K562 (cell line): ENCODE measurements at regions not wholly inside any gene's neighbourhood (a gene's known extent, or its start where the extent isn't known, plus 50 kb on each side); places are given as distances from the start of the nearest gene placed in this dataset.
A peak's percentile ranks its signal among the peaks of the same experiment; 100 is the strongest.

Experiments
- ATAC-seq: fragments of 200-7000 bp; cut with Tn5 transposase; 3 replicates; pipeline ENCODE4 v1.9.1; 2020; ENCODE audit warnings: moderate library complexity
- BruUV-seq: library from RNA; stranded (reverse); fragments of 400-500 nt; replicated peaks from 2 replicates; lab custom pipeline; 2021; lab: Mats Ljungman, UMichigan
- CTCF ChIA-PET: fragments of 300-600 bp; formaldehyde crosslinking; extraction: SDS; loops from one replicate; lab custom pipeline; 2021; ENCODE audit warnings: low intra/inter-chr PET ratio; lab: Yijun Ruan, JAX
- POLR2A ChIA-PET: fragments of 300-600, 350-650 bp; sonication (Branson Sonifier 250); formaldehyde crosslinking; extraction: SDS; loops from one replicate; lab custom pipeline; 2021; ENCODE audit warnings: antibody characterized with exemption, inconsistent platforms; lab: Yijun Ruan, JAX
- DNase-seq, 4 experiments: peaks; one replicate each; pipeline versions ENCODE4 v3.0.0 to v3.0.0-alpha.2; 2011 to 2018; ENCODE audit warnings: low spot score in 3 of 4, mixed read lengths in 3 of 4; ENCODE audit errors: extremely low read depth in 1 of 4
- FAIRE-seq: peaks from 2 replicates; lab custom pipeline; 2011; peaks lifted over from hg19 to GRCh38; lab: Jason Lieb, UNC
- H2AFZ ChIP-seq: 2 replicates; pipeline ENCODE4 v1.6.0; 2011; ENCODE audit warnings: low read depth, low read length, control low read depth, inconsistent platforms
- H3K27ac ChIP-seq: fragments of 200-600 bp; 3 replicates; pipeline ENCODE4 v1.8.0; 2011; ENCODE audit warnings: low read depth, mild to moderate bottlenecking, control low read depth, inconsistent platforms, low read length, moderate library complexity, mixed read lengths; ENCODE audit errors: extremely low read depth
- H3K27me3 ChIP-seq, 2 experiments: fragments of 300-600 bp in 1 of 2; 2 replicates in 1 of 2; 3 replicates in 1 of 2; pipeline versions ENCODE4 v1.6.0 to v1.8.0; 2011; ENCODE audit warnings: inconsistent platforms in 2 of 2, low read length in 2 of 2, mild to moderate bottlenecking in 1 of 2, mixed read lengths in 1 of 2, moderate library complexity in 1 of 2; ENCODE audit not compliant: control insufficient read depth in 2 of 2, insufficient read depth in 2 of 2
- H3K36me3 ChIP-seq: fragments of 300-600 bp; 3 replicates; pipeline ENCODE4 v1.8.0; 2011; ENCODE audit warnings: mild to moderate bottlenecking, low read length, inconsistent platforms; ENCODE audit not compliant: control insufficient read depth, insufficient read depth
- H3K4me1 ChIP-seq, 2 experiments: fragments of 200-600 bp in 1 of 2; replicated peaks in 1 of 2; 2 replicates in 1 of 2; 3 replicates in 1 of 2; pipeline versions ENCODE4 v1.5.1 to v1.8.0; 2011; ENCODE audit warnings: inconsistent platforms in 2 of 2, low read length in 2 of 2, mild to moderate bottlenecking in 1 of 2, mixed read lengths in 1 of 2, moderate library complexity in 1 of 2; ENCODE audit not compliant: control insufficient read depth in 2 of 2, insufficient read depth in 2 of 2
- H3K4me2 ChIP-seq: 2 replicates; pipeline ENCODE4 v1.6.1; 2011; ENCODE audit warnings: low read length, control low read depth, inconsistent platforms, mixed read lengths; ENCODE audit not compliant: insufficient read depth
- H3K4me3 ChIP-seq: fragments of 200-600 bp; sonication (generic), shearing (Covaris generic); 2 replicates; pipeline ENCODE4 v1.5.1; 2016; ENCODE audit warnings: control low read depth, inconsistent platforms
- H3K79me2 ChIP-seq: fragments of 200-600 bp; 3 replicates; pipeline ENCODE4 v1.8.0; 2011; ENCODE audit warnings: low read length, inconsistent platforms; ENCODE audit not compliant: control insufficient read depth, insufficient read depth
- H3K9ac ChIP-seq, 2 experiments: 2 replicates each; pipeline versions ENCODE4 v1.6.0 to v1.6.1; 2011; ENCODE audit warnings: low read depth in 2 of 2, low read length in 2 of 2, control low read depth in 1 of 2, inconsistent platforms in 1 of 2, mild to moderate bottlenecking in 1 of 2, mixed read lengths in 1 of 2; ENCODE audit not compliant: insufficient read depth in 1 of 2
- H3K9me1 ChIP-seq: one replicate; pipeline ENCODE4 v1.6.0; 2011; ENCODE audit warnings: inconsistent platforms, mild to moderate bottlenecking, low read length, moderate library complexity; ENCODE audit not compliant: control insufficient read depth, insufficient read depth
- H3K9me3 ChIP-seq: replicated peaks from 2 replicates; pipeline ENCODE4 v1.5.1; 2011; ENCODE audit warnings: low read depth, low read length, inconsistent platforms; ENCODE audit not compliant: control insufficient read depth, insufficient read depth
- H4K20me1 ChIP-seq: replicated peaks from 2 replicates; pipeline ENCODE4 v1.6.1; 2011; ENCODE audit warnings: low read length, inconsistent platforms, mixed read lengths; ENCODE audit not compliant: control insufficient read depth, insufficient read depth
- IRF1 ChIP-seq: sonication (generic); formaldehyde crosslinking; IDR thresholded peaks from 2 replicates; pipeline ENCODE4 v1.8.0; 2022; ENCODE audit warnings: missing genetic modification reagents, mild to moderate bottlenecking, borderline replicate concordance
- KAT2B ChIP-seq: IDR thresholded peaks from one replicate; pipeline ENCODE4 v1.6.1; 2012; ENCODE audit warnings: low read depth, mild to moderate bottlenecking, control low read depth, inconsistent platforms, low read length, moderate library complexity
- KAT7 ChIP-seq: sonication (generic); formaldehyde crosslinking; IDR thresholded peaks from 2 replicates; pipeline ENCODE4 v1.8.0; 2022; ENCODE audit warnings: missing genetic modification reagents, mild to moderate bottlenecking, borderline replicate concordance
- MLLT1 ChIP-seq, 2 experiments: fragments of 450-650 bp; IDR thresholded peaks; 2 replicates each; pipeline ENCODE4 v1.6.1; 2016
- NR2F6 ChIP-seq: fragments of 450-650 bp; formaldehyde crosslinking; IDR thresholded peaks from 2 replicates; pipeline ENCODE4 v1.4.0; 2020; ENCODE audit warnings: mild to moderate bottlenecking
- RB1 ChIP-seq: fragments of 450-650 bp; IDR thresholded peaks from 2 replicates; pipeline ENCODE4 v1.6.1; 2017; ENCODE audit warnings: low read depth, mild to moderate bottlenecking
- SMARCA5 ChIP-seq: fragments of 450-650 bp; IDR thresholded peaks from 2 replicates; pipeline ENCODE4 v1.6.1; 2016
- SMARCC2 ChIP-seq: fragments of 450-650 bp; IDR thresholded peaks from 2 replicates; pipeline ENCODE4 v1.6.1; 2017; ENCODE audit warnings: antibody characterized with exemption, moderate library complexity, mild to moderate bottlenecking, low read depth
- ZBTB17 ChIP-seq: fragments of 450-650 bp; formaldehyde crosslinking; IDR thresholded peaks from 2 replicates; pipeline ENCODE4 v1.4.0; 2020; ENCODE audit warnings: mild to moderate bottlenecking
- ZBTB8A ChIP-seq: fragments of 450-650 bp; IDR thresholded peaks from 2 replicates; pipeline ENCODE4 v1.6.1; 2018; ENCODE audit warnings: mild to moderate bottlenecking, moderate library complexity; ENCODE audit not compliant: partially characterized antibody
- ZKSCAN8 ChIP-seq: fragments of 200-800 bp; sonication (Bioruptor generic); IDR thresholded peaks from 2 replicates; pipeline ENCODE4 v1.6.1; 2016; ENCODE audit warnings: missing genetic modification characterization, missing compliant biosample characterization
- ZNF431 ChIP-seq: sonication (generic); formaldehyde crosslinking; IDR thresholded peaks from 2 replicates; pipeline ENCODE4 v1.8.0; 2022; ENCODE audit warnings: mild to moderate bottlenecking, missing genetic modification reagents
- ZNF551 ChIP-seq: fragments of 250-450 bp; sonication (Bioruptor Pico); IDR thresholded peaks from 2 replicates; pipeline ENCODE4 v1.5.0; 2021; ENCODE audit warnings: mild to moderate bottlenecking, moderate library complexity
- ZZZ3 ChIP-seq: fragments of 450-650 bp; IDR thresholded peaks from 2 replicates; pipeline ENCODE4 v1.6.1; 2016; ENCODE audit warnings: antibody characterized with exemption, mild to moderate bottlenecking, moderate library complexity
- WGBS: fragments of 100-300 bp; shearing (Covaris generic); methylation state at CpG from one replicate; pipeline ENCODE4 v1.1.6; 2016; ENCODE audit warnings: low coverage, mixed read lengths; ENCODE audit not compliant: insufficient coverage; ENCODE audit errors: missing lambda C conversion rate; 5-methylcytosine and 5-hydroxymethylcytosine counted together
- in situ Hi-C: fragments of 300-500 bp; cut with MboI; formaldehyde crosslinking; loops from 4 replicates; pipeline ENCODE4 v1.15.0; 2018; ENCODE audit warnings: inconsistent platforms, mixed read lengths
- intact Hi-C: fragments of 100-400 bp; cut with micrococcal nuclease; formaldehyde crosslinking; loops from 2 replicates; pipeline ENCODE4 v1.14.2; 2022

GRCh38 chr12:127966331-127966730 is 300.6 kb upstream of the TMEM132C start:
- Histone ChIP-seq H3K79me2 (no peaks in the 10 kb centered on the region), H4K20me1 (no peaks in the 10 kb centered on the region), H3K4me3 (no peak overlapping the region), H3K27me3 (no peaks in the 10 kb centered on the region), H2AFZ (no peak overlapping the region), H3K27ac (no peak overlapping the region), H3K36me3 (no peaks in the 10 kb centered on the region), H3K4me2 (no peak overlapping the region), H3K9ac (no peak overlapping the region), H3K9me1 (no peaks in the 10 kb centered on the region), H3K4me1 (no peaks in the 10 kb centered on the region), H3K9me3 (no peaks in the 10 kb centered on the region)
- WGBS, result 0% methylated on average over 1 of the region's 1 CpG
- in situ Hi-C loops, result no loop called here
- ChIA-PET POLR2A (no interaction called here), CTCF (no interaction called here)
- no peak for TF ChIP-seq IRF1 (CRISPR knock-in tag)
- TF ChIP-seq NR2F6 (CRISPR knock-in tag), result no peak
- TF ChIP-seq KAT7 (CRISPR knock-in tag), result no peak
- peak; percentile 96 for TF ChIP-seq ZNF431 (CRISPR knock-in tag)
- DNase-seq, result no peak
- BruUV-seq, result no TSS peak
- intact Hi-C loops, result no loop called here
- no peak for FAIRE-seq
- no peak for ATAC-seq

DNA sequence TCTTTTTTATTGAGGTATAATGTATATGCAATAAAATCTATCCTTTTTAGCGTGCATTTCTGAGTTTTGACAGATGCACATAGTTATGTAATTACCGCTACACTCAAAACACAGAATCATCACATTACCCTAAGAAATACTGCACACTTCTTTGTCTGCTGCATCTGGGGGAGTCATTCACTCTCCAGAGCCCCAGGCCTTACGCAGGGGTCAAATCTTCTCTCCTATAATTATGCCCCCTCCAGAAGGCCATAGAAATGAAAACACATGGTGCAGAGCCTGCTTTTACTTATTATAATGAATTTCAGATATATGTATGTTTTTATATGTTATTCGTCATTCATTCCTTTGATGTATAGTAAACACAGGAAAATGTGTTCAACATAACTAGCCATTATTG is 296.5 kb upstream of the TMEM132C start:
- TF ChIP-seq MLLT1 (IDR thresholded peaks at IDR 0.05), result no peak
- TF ChIP-seq SMARCC2, result no peak
- TF ChIP-seq ZNF551 (CRISPR knock-in tag), result no peak
- no peak for TF ChIP-seq ZBTB8A
- no peak for TF ChIP-seq ZKSCAN8 (CRISPR knock-in tag)
- no peak for TF ChIP-seq ZZZ3
- TF ChIP-seq RB1, result no peak
- TF ChIP-seq KAT2B, result no peak
- no peak for TF ChIP-seq ZBTB17 (CRISPR knock-in tag)
- TF ChIP-seq SMARCA5, result no peak
- no TSS peak for BruUV-seq
- CTCF ChIA-PET, result no interaction called here

More for the DNA sequence above, 296.5 kb upstream of the TMEM132C start:
- intact Hi-C loops, result no loop called here
- in situ Hi-C loops, result no loop called here
- no peak overlapping the region for H3K9ac ChIP-seq
- no peaks in the 10 kb centered on the region for H3K4me1 ChIP-seq
- ATAC-seq (no peak), DNase-seq (no peak), FAIRE-seq (no peak)
- no peaks in the 10 kb centered on the region for H4K20me1 ChIP-seq
- no peaks in the 10 kb centered on the region for H3K9me1 ChIP-seq
- no peak overlapping the region for H3K27ac ChIP-seq
- no peaks in the 10 kb centered on the region for H3K36me3 ChIP-seq
- H3K4me2 ChIP-seq, result no peak overlapping the region
- H3K79me2 ChIP-seq, result no peaks in the 10 kb centered on the region
- no peaks in the 10 kb centered on the region for H3K9me3 ChIP-seq
- no peak overlapping the region for H2AFZ ChIP-seq
- H3K27me3 ChIP-seq, result no peaks in the 10 kb centered on the region
- H3K4me3 ChIP-seq, result no peak overlapping the region
- 3% methylated on average over 4 of the region's 4 CpGs for WGBS
- POLR2A ChIA-PET, result no interaction called here
